Activated CD4-positive, alpha-beta T cell treated with anti-CD3 and anti-CD28 coated beads, Interleukin-2, amount 10 ng/mL, durations not matched to agents 7 days and 5 days (primary cell): ENCODE measurements at regions not wholly inside any gene's neighbourhood (a gene's known extent, or its start where the extent isn't known, plus 50 kb on each side); places are given as distances from the start of the nearest gene placed in this dataset.

Experiments
- CTCF ChIA-PET: fragments of 350-600 bp; sonication (Branson Sonifier 250); formaldehyde crosslinking; loops from one replicate; lab custom pipeline; 2021; ENCODE audit warnings: antibody characterized with exemption; lab: Charles Lee
- POLR2A ChIA-PET: fragments of 350-600 bp; sonication (Branson Sonifier 250); formaldehyde crosslinking; loops from one replicate; lab custom pipeline; 2021; ENCODE audit warnings: antibody characterized with exemption; lab: Charles Lee
- DNase-seq: peaks from one replicate; pipeline ENCODE4 v3.0.0-alpha.2; 2020
- H3K27ac Mint-ChIP-seq: one replicate; pipeline ENCODE4 v1.8.0; 2021; ENCODE audit warnings: mild to moderate bottlenecking, moderate library complexity, mixed read lengths
- H3K27me3 Mint-ChIP-seq: one replicate; pipeline ENCODE4 v1.8.0; 2021; ENCODE audit warnings: mixed read lengths
- H3K36me3 Mint-ChIP-seq: one replicate; pipeline ENCODE4 v1.8.0; 2021; ENCODE audit warnings: low read depth, mixed read lengths
- H3K4me1 Mint-ChIP-seq: one replicate; pipeline ENCODE4 v1.8.0; 2021; ENCODE audit warnings: mixed read lengths
- H3K4me3 Mint-ChIP-seq: one replicate; pipeline ENCODE4 v1.8.0; 2021; ENCODE audit warnings: mild to moderate bottlenecking, moderate library complexity, mixed read lengths
- H3K9me3 Mint-ChIP-seq: one replicate; pipeline ENCODE4 v1.8.0; 2021; ENCODE audit warnings: mixed read lengths

GRCh38 chr16:61366006-61366405 lies 670.2 kb downstream of the CDH8 start:
- Mint-ChIP-seq H3K4me3 (no peak overlapping the region), H3K27me3 (no peaks in the 10 kb centered on the region), H3K27ac (no peak overlapping the region), H3K36me3 (no peaks in the 10 kb centered on the region), H3K4me1 (no peaks in the 10 kb centered on the region), H3K9me3 (peaks cover 12% of the 10 kb centered on the region)
- CTCF ChIA-PET = no interaction called here
- POLR2A ChIA-PET = no interaction called here
- no peak for DNase-seq

GRCh38 chr16:61364990-61365389 lies 671.2 kb downstream of the CDH8 start:
- CTCF ChIA-PET = no interaction called here
- POLR2A ChIA-PET = no interaction called here
- no peak for DNase-seq
- no peaks in the 10 kb centered on the region for H3K36me3 Mint-ChIP-seq
- no peaks in the 10 kb centered on the region for H3K4me1 Mint-ChIP-seq
- no peak overlapping the region for H3K27ac Mint-ChIP-seq
- H3K4me3 Mint-ChIP-seq = no peak overlapping the region
- H3K27me3 Mint-ChIP-seq = no peaks in the 10 kb centered on the region
- peaks cover 12% of the 10 kb centered on the region for H3K9me3 Mint-ChIP-seq

DNA sequence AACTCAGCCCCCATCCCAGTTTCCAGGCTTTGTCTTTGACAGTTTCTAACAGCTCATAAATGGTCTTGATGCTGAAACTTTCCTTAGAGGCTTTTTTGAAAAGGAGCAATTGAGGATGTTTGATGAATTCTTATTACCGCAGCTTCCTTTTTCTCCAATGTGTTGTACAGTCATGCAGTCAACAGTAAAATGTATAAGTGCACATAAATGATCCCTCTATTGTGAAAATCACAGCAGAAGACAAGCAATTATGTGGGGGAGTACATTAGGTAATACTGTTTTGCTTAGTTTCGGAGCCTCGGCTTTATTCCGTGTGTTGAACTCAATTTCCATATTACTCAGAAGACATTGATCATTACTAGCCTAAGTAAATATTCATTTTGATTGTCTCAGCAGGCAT lies 673.7 kb downstream of the CDH8 start:
- DNase-seq = no peak
- Mint-ChIP-seq H3K4me3 (no peak overlapping the region), H3K4me1 (no peaks in the 10 kb centered on the region), H3K27me3 (no peaks in the 10 kb centered on the region), H3K36me3 (no peaks in the 10 kb centered on the region), H3K27ac (no peak overlapping the region), H3K9me3 (peaks cover 8% of the 10 kb centered on the region)
- POLR2A ChIA-PET = no interaction called here
- CTCF ChIA-PET = no interaction called here

DNA sequence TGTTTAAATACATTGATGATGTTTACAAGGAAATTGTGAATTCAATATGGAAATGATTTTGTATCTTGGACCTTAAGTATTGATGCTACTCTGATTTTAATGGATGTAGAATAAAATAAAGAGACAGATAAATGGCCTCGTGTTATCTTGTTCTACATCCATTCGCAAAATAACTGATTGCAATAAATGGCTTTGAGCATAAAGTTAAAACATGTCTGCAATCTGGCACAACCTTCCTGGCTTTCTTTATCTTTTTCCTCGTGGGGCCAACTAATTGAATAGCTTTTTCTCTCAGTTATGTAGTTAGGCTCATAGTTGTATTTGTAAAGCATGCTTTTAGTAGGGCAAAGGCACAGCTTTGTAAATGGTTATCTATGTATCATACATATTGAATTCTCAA lies 691.4 kb downstream of the CDH8 start:
- no peak for DNase-seq
- peaks cover 6% of the 10 kb centered on the region for H3K9me3 Mint-ChIP-seq
- no peak overlapping the region for H3K4me3 Mint-ChIP-seq
- H3K4me1 Mint-ChIP-seq = no peaks in the 10 kb centered on the region
- no peaks in the 10 kb centered on the region for H3K27me3 Mint-ChIP-seq
- ChIA-PET POLR2A (no interaction called here), CTCF (no interaction called here)
- H3K27ac Mint-ChIP-seq = no peak overlapping the region
- H3K36me3 Mint-ChIP-seq = no peaks in the 10 kb centered on the region

DNA sequence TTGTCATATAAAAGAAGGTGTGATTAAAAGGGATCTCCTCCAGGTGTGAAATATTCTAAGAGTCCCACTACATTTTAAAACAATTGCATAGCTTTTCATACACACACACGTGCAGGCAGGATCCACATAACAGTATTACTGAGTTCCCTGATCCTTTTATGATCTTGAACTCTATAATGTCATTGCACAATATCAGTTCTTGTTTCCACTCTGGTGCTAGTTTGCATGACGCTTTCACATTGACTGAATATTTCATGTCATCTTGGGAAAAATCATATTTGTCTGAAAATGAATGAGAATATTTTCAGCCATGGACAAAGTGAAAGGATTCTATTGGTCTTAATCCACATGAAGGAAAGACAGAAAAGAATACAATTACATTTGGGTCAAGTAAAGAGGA lies 703.8 kb downstream of the CDH8 start:
- Mint-ChIP-seq H3K27me3 (no peaks in the 10 kb centered on the region), H3K4me3 (no peak overlapping the region), H3K27ac (no peak overlapping the region), H3K9me3 (peaks cover 4% of the 10 kb centered on the region), H3K36me3 (no peaks in the 10 kb centered on the region), H3K4me1 (no peaks in the 10 kb centered on the region)
- ChIA-PET CTCF (no interaction called here), POLR2A (no interaction called here)
- no peak for DNase-seq

DNA sequence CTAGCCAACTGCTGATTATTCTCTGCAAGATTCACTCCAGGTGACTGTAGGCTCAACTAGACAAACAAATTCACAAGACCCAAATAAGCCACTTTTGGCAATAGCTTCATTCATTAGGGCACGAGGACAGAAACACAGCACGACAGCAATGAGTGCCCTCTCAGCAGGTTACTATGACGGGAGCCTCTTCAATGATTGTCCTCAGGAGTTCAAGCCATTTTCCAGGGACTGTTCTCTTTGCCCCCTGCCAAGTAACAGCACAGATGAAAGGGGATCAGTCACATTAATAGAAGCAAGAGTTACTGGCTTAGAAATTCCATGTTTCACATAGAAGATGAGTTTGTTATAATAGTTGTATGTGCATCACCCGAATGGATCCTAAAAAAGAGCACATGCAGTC lies 712.2 kb downstream of the CDH8 start:
- no peak for DNase-seq
- ChIA-PET CTCF (no interaction called here), POLR2A (no interaction called here)
- Mint-ChIP-seq H3K4me3 (no peak overlapping the region), H3K4me1 (no peaks in the 10 kb centered on the region), H3K27me3 (no peaks in the 10 kb centered on the region), H3K27ac (no peak overlapping the region), H3K36me3 (no peaks in the 10 kb centered on the region), H3K9me3 (peaks cover 4% of the 10 kb centered on the region)

DNA sequence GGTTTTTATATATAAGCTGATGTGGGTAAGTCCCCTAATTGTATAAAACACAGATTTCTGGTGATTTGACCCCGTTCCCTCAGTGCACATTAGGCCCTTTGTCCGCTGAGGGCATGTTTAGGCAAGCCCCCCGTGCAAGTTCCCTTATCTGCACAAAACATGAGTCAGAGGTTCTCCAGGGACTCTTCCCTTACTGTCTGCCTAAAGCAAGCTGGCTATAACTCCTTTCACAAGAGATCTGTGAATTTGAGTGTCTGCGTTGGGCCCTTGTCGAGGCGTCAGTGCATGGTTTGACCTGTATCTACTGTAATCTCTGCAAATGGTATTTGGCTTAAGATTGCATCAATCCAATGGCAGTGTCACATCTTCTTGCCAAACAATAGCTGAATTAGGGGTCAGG lies 712.8 kb downstream of the CDH8 start:
- no peaks in the 10 kb centered on the region for H3K4me1 Mint-ChIP-seq
- ChIA-PET POLR2A (no interaction called here), CTCF (no interaction called here)
- H3K27ac Mint-ChIP-seq = no peak overlapping the region
- peaks cover 7% of the 10 kb centered on the region for H3K9me3 Mint-ChIP-seq
- no peak overlapping the region for H3K4me3 Mint-ChIP-seq
- no peaks in the 10 kb centered on the region for H3K27me3 Mint-ChIP-seq
- no peak for DNase-seq
- H3K36me3 Mint-ChIP-seq = no peaks in the 10 kb centered on the region

DNA sequence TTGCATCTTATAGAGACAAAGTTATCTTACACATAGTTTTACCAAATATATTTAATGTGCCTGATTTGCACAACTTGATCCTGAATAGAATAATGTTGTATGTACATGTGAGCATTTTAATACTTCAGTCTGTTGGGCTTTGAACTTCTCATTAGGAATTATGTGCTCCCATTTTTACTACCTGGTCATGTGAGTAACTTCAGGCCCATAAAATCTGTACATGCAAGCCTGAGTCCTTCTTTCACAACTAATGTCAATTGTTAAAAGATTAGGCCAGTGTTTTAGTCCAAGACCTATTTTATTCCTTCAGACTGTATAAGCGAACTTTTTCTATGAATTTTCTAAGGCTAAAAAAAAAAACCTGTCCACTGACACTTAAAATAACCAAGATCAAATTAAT lies 715.4 kb downstream of the CDH8 start:
- H3K9me3 Mint-ChIP-seq = peaks cover 11% of the 10 kb centered on the region
- no peaks in the 10 kb centered on the region for H3K36me3 Mint-ChIP-seq
- no peak overlapping the region for H3K4me3 Mint-ChIP-seq
- no peak overlapping the region for H3K27ac Mint-ChIP-seq
- H3K27me3 Mint-ChIP-seq = no peaks in the 10 kb centered on the region
- ChIA-PET CTCF (no interaction called here), POLR2A (no interaction called here)
- H3K4me1 Mint-ChIP-seq = no peaks in the 10 kb centered on the region
- DNase-seq = no peak

DNA sequence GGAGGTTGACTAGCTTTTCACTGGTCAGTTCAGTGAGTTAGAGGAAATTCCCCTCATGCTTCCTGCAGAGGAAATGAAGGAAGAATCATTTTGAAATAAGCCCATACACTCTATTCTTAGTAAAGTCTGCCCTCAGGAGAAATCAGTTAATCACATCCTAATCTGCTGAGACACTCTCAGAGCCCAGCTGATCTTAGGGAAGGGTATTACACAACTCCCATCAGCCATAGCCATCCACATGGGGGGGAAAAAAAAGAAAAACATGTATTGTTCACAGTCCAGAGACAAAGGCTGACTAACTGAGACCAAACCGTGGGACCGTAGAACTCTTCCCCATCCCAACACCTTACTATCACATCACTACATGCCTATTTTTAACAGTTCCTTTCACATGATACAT lies 722.3 kb downstream of the CDH8 start:
- Mint-ChIP-seq H3K27ac (no peak overlapping the region), H3K4me3 (no peak overlapping the region), H3K4me1 (no peaks in the 10 kb centered on the region), H3K9me3 (peaks cover 13% of the 10 kb centered on the region), H3K27me3 (no peaks in the 10 kb centered on the region), H3K36me3 (no peaks in the 10 kb centered on the region)
- CTCF ChIA-PET = no interaction called here
- POLR2A ChIA-PET = no interaction called here
- no peak for DNase-seq

DNA sequence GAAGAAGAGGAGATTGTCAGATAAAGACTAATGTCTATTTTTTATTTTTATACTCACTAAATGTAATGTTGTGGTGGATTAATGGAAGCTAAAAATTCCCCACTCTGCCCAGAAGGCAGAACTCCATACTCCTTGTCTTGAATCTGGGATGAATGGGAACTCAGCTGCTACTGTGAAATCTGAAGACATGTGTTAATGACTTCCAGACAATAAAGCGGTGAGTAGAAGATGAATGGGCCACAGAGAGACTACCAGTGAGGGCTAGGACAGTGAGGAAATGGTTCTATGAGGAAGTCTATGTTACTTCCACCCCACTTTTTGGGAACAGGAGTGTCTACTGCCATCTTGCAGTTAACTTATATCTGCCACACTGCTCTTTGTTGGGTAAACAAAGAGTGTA lies 726.9 kb downstream of the CDH8 start:
- DNase-seq = no peak

GRCh38 chr16:61306204-61306603 lies 730.0 kb downstream of the CDH8 start:
- no peak overlapping the region for H3K4me3 Mint-ChIP-seq
- H3K9me3 Mint-ChIP-seq = peaks cover 24% of the 10 kb centered on the region

More for the DNA sequence above, 726.9 kb downstream of the CDH8 start:
- H3K4me3 Mint-ChIP-seq = no peak overlapping the region
- peaks cover 18% of the 10 kb centered on the region for H3K9me3 Mint-ChIP-seq
- no peaks in the 10 kb centered on the region for H3K4me1 Mint-ChIP-seq
- ChIA-PET POLR2A (no interaction called here), CTCF (no interaction called here)
- H3K27ac Mint-ChIP-seq = no peak overlapping the region
- H3K36me3 Mint-ChIP-seq = no peaks in the 10 kb centered on the region
- H3K27me3 Mint-ChIP-seq = no peaks in the 10 kb centered on the region

DNA sequence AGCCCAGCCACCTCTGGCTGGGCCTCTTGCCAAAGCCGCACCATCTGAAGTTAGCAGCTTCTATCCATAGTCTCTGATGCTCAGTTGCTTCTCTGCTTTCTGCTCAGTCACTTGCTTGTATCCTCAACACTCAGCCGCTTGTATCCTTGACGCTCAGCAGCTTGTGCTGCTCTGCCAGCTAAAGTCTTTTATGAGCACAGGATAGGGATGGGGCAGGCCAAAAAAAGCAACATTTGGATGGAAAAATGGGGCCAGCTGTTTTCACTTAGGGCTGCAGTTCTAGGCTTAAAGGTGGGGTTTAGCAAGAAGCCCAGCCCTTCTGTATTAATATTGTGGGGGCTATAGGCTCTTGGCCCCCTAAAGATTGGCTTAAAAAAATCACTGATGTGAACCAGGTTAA lies 739.4 kb downstream of the CDH8 start:
- peaks cover 15% of the 10 kb centered on the region for H3K9me3 Mint-ChIP-seq
- CTCF ChIA-PET = no interaction called here
- H3K4me1 Mint-ChIP-seq = no peaks in the 10 kb centered on the region

More at GRCh38 chr16:61306204-61306603, 730.0 kb downstream of the CDH8 start:
- no peak for DNase-seq
- POLR2A ChIA-PET = no interaction called here
- H3K36me3 Mint-ChIP-seq = no peaks in the 10 kb centered on the region
- no peaks in the 10 kb centered on the region for H3K27me3 Mint-ChIP-seq
- CTCF ChIA-PET = no interaction called here
- H3K4me1 Mint-ChIP-seq = no peaks in the 10 kb centered on the region
- H3K27ac Mint-ChIP-seq = no peak overlapping the region

DNA sequence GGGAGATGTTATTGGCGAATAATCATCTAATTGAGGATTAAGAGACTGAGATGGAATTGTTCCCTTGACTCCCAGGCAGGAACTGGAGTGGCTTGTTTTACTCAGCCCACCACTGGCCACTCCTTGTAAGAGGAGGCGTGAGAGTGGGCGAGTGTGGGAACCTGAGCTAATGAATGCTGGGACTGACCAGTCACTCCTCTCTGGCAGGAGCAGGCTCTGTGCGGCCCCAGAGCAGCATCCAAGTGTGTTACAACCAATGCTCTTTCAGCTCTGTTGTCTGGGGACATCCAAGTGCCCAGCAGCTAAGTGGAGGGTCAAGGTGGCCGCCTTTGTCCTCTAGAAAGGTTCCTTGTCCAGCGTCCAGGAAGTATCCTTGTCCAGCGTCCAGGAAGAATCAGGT lies 739.9 kb downstream of the CDH8 start:
- Mint-ChIP-seq H3K4me1 (no peaks in the 10 kb centered on the region), H3K9me3 (peaks cover 12% of the 10 kb centered on the region), H3K4me3 (no peak overlapping the region), H3K27me3 (no peaks in the 10 kb centered on the region), H3K27ac (no peak overlapping the region), H3K36me3 (no peaks in the 10 kb centered on the region)
- no peak for DNase-seq
- ChIA-PET POLR2A (no interaction called here), CTCF (no interaction called here)

More for the DNA sequence above, 739.4 kb downstream of the CDH8 start:
- Mint-ChIP-seq H3K27me3 (no peaks in the 10 kb centered on the region), H3K4me3 (no peak overlapping the region), H3K27ac (no peak overlapping the region), H3K36me3 (no peaks in the 10 kb centered on the region)
- DNase-seq = no peak
- POLR2A ChIA-PET = no interaction called here

- ChIA-PET CTCF (no interaction called here), POLR2A (no interaction called here)
- H3K4me1 Mint-ChIP-seq = no peaks in the 10 kb centered on the region
- no peak overlapping the region for H3K4me3 Mint-ChIP-seq
- H3K27me3 Mint-ChIP-seq = no peaks in the 10 kb centered on the region
- DNase-seq = no peak
- peaks cover 9% of the 10 kb centered on the region for H3K9me3 Mint-ChIP-seq
- H3K36me3 Mint-ChIP-seq = no peaks in the 10 kb centered on the region
- no peak overlapping the region for H3K27ac Mint-ChIP-seq
Observed at GRCh38 chr16:61295311-61295710, 740.9 kb downstream of the CDH8 start.
